ENCODE measurements at regions not wholly inside any gene's neighbourhood (a gene's known extent, or its start where the extent isn't known, plus 50 kb on each side); places are given as distances from the start of the nearest gene placed in this dataset.

DNA sequence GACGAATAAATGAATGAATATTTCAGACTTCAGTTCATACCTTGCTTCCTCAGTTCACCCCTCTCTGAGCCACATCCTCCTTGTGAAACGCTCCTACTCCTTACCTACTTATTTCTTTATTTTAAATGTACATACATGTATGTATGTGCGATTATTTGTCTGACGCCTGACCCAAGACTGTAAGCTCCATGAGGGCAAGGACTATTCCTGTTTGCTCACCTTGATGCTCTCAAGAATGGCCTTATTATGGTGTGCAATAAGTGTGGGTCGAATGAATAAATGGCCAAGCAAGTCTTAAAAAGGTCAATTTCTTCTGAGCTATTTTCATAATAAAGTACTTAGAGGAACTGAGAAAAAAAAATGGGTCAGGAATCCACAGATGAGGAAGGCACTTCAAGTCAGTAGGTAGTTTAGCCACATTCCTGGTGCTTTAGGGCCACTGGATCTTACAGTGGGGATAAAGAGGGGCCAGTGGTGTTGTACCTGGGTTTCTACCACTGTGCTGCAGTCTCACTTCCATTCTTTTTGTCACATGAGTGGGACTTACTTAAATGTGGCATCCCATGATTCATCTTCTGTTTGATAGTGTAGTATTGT lies 74.7 kb downstream of the SDC1 start:
- FAIRE-seq, result no peak

DNA sequence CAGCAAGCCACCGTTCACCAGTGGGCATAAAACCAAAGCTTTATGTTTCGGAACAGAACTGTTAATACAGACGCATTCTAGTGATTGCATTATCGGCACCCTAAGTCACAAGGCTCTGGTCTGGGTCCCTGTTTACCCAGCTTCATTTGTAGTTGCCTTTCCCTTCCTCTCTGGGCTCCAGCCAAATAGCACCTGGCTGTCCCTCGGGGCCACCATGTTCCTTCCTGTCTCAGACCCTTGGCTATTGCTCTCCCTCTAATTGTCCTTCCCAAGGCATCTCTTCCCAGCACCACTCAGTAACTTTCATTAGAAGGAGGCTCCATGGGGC lies 75.3 kb downstream of the SDC1 start:
- FAIRE-seq, result no peak

DNA sequence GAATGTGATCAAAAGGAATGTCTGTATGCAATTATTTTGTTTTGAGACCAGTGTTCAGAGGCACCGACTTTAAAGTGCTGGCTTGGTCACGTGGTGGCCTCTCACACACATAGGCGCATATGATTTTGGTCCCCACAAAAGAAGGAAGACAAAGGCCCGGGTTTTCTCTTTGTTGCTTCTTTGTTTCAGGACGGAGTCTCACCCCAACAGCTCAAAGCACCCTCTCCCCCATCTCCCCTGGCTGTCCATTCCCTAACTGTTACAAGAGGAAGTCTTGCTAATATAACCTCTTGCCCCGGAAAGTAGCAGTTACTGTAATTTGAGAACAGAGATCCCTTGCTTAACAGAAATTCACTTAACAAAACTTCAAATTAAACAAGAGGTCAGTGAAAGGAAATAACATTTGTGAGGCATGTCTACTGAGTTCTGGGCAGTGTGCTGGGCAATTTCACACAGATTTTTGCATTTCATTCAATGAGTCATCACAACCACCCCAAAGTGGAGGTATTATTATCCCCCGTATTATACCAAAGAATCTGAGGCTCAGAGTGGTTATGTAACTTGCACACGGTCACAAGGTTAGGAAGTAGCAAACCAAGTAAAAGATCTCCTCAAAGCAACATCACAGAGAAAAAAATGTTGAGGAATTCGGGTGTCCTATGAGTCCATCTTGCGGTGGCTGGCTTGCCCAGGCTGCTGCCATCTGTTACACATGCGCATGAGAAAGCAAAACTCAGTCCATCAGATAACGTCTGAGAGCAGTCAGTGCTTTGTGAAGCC lies 75.8 kb downstream of the SDC1 start:
- FAIRE-seq, result no peak

DNA sequence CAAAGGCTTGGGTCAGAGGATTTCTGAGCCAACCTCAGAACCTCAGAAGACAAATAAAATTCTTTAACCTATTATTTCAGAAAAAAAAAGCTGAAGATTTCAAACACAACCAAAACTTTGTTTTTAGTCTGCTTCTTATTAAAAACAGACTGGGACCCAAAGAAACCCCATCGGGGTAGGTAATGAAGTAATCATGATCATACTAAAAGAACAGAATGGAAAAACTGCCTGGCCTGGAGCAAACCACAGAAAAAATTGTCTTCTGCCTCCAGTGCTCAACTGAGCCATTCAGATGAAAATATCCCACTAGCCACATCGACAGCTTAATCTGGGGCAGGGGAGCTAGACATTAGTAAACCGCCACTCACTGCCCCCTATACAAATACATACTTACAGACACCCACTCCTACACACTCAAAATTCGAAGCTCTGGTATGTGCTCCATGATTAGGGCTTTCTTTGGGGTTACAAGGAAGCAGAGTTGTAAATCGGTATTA lies 76.5 kb downstream of the SDC1 start:
- no peak for FAIRE-seq

DNA sequence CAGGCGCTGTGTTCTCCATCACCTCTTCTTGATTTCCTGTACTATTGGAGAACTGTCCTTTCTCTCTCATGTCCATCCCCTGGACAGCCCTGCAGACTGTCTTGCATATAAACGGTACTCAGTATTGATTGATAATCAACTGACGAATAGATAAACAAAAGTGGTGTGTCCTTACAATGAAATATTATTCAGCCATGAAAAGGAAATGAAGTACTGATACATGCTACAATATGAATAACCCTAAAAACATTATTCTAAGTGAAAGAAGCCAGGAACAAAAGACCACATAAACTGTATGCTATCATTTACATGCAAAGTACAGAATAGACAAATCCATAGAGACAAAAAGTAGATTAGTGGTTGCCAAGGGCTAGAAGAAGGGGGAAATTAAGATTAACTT lies 77.6 kb downstream of the SDC1 start:
- FAIRE-seq, result no peak

DNA sequence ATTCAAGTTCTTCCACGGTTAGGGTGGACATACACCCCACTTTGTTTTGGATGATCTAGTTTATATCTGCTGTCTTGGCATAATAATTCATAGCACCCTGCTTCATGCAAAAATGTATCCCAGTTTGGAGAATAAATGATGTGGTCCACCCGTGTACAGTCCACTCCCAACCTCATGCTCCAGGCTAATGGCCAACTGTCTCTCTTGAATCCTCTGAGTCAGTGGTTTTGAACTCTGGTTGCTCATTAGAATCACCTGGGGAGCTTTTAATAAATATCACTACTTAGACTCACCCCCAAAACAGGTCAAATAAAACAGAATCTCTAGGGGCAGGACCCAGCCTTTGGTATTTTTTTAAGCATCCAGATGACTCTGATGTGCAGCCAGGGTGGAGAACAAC lies 78.5 kb downstream of the SDC1 start:
- no peak for FAIRE-seq

DNA sequence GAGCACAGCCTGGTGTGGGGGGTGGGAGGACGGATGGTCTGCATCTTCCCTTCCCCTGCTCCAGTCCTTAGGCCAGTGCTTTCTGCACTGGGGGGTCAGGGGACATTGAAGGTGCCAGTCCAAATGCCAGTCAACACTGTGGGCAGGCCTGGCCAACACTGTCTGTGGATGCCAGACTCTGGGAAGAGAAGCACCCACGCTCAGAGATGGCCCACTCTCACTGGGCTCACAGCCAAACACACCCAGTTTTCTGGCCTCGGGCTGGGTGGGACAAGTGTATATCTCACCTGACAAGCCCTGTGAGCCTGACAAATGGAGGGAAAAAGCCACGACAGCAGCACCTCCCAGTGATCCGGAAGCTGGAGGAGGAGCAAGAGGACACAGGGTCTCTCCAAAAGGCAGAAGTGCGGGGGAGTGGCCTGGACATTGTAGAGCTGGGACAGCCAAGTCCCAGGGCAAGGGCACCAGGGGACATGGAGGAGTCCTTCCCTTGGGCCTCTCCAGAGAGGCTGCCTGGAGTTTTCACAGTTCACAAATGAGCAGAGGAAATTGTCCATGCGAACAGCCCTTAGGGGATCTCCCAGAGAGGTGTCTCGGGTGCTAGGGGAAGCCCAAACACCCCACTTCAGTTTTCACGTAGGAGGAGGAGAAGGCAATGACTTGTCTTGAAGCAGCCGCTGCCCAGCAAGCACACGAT lies 79.3 kb downstream of the SDC1 start:
- no peak for FAIRE-seq

DNA sequence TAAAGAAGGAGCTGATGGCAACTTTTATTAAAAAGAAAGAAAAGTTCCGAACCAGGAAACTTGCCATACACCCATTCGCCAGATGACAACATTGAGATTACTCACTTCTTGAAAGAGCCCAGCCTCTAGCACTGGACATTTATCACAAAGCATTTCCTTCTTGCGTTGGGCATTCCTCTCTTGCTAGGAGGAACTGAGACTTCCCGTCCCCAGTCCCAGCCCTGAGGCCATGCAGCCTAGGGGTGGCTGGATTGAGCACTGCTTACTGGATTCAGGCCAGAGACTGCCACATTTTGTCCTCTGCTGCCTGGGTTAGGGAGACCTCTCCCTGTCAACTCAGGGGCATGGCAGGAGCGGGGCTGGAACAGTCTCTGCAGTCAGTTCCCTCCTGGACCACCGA lies 80.1 kb downstream of the SDC1 start:
- no peak for FAIRE-seq

DNA sequence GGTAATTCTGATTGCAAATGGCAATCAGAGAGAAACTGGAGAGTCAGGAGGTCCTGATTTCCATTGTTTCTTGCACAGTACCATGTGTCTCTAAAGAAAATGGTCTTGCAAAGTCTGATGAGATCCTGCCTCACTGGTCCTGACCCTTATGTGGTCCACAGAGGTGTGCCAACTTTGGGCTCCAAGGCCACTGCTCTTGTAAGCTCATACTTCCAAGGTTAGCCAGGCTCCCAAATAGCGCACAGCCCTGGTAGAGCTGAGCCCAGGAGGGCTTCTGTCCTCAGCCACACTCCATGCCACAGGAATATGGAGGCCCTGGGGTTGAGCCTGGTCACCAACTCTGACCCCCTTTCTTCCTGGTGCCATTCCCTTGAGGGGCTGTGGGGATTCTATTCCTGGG lies 80.7 kb downstream of the SDC1 start:
- no peak for FAIRE-seq

DNA sequence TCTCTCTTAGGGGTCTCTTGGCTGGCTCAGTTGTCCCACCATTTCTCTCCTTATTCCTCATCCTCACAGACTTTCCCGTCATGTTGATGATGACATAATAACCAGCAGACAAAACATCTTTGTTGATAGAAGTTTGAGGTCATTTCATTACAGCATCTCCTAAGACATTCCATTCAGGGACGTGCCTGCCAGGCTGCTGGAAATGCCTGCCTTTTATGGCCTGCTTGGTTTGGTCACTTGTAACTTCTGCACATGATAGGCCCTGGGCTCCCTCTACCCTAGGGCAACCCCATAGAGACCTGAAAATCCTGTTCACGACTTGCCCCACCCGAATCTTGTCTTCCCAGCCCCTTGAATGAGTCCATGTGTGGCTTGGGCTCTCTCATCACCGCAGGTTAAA lies 81.7 kb downstream of the SDC1 start:
- no peak for FAIRE-seq

DNA sequence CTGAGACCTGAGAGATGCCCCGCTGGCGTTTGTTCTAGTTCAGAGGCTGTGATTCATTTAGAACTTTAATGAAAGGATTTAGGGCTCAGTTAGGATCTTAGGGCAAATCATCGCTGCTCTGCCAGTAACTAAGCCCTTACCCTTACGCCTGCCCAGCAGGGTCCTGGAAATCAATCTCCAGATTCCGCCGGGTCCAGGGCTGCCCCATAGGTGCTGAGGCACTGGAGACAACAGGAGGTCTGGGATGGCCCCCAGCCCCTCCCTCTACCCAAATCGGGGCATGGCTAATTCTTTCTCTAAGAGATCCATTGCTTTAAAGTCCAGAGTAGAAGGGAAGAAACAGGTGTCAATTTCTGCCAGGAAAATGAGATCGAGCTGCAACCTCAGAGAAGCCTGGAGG lies 83.1 kb downstream of the SDC1 start:
- FAIRE-seq, result no peak

DNA sequence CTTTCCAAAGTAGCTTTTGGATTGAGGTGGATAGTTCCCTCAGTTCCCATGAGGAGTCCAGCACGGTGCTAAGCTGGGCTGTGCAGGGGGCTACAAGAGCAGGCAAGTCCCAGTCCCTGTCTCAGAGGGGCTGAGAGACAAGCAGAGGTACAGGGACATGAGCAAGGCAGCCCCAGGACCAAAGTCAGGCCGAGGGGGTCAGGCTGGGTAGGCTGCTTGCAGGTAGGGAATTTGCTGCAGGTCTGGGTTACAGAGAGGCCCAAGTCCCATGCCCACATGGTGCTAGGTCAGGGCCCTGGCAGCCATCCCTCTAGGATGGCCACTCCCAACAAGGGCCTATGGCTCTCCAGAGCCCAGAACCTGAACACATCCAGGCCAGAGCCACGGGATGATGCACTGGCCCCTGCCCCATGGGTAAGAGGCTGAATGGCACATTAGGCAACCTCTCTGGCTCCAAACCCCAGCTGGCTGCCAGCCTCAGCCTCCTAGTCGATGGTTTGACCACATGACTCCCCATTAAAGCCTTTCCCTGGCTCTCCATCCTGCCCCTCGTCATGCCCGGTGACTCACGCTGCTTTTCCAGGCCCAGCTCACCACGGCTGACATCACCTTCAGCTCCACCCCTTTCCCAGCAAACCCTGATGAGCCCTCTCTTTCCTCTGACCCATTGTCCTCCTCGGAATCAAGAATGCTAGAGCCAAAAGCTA lies 83.7 kb downstream of the SDC1 start:
- FAIRE-seq, result no peak

DNA sequence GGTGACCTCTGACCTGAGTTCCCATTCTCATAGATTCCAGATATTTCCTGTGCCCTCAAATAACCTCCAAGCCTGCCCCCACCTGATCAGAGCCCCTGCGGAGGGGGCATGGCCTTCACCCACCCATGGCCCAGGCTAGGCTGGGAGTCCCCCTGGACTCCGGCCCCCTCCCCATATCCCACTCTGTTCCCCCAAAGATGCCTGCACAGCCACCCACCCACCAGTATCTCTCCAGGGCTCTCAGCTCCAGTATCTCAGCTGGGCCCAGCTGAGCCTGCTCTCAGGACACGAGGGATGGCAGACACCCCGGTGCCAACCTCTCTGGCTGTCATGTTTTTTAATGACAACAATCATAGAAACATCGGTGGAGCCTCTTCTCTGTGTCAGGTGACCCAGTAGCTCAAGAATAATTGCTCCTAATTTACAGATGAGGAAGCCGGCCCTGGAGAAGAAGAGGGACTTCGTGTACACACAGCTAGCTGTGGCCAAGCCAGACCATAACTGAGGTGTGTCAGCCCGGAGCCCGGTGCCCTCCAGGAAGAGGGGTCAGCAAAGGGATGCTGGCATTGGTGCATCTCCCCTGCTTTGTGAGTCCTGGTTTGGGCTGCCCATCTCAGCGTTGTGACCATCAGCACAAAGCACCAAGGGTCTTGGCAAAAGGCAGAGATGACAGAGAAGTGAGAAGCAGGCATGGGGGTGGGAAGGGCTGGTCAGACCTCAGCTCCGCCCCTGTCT lies 84.4 kb downstream of the SDC1 start:
- FAIRE-seq, result no peak

DNA sequence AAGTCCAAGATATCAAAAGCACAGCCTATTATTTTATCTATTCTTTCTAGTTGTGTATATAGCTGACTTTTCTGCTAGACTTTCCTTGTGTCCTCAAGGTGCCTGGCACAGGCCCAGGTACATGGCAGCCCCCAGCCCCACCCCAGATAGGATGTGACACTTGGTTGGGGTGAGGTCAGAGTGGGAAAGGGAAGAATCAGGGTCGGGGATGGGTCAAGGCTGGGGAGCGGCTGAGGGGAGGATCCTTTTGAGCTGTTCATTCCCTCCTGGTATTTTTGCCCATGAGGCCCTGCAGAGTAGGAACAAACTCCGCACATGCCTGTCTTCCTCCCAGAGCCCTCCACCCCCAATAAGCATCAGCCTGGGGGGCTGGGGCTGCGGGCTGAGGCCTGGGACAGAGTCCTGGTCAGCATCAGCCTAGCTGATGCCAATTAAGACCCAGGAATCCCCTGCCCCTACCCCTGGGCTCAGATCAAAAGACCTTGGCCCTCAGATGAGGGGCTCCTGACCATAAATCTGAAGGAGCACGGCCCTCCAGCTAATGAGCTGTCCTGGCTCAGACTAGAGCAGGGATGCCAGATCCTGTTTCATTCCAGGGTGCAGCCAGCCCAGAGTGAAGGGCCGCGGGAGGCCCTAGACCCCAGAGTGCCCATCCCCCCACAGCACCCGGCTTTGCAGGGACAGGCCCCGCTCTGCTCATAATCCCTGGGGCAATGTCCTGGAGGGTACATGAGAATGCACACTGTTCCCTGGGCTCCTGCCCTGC lies 85.3 kb downstream of the SDC1 start:
- no peak for FAIRE-seq

DNA sequence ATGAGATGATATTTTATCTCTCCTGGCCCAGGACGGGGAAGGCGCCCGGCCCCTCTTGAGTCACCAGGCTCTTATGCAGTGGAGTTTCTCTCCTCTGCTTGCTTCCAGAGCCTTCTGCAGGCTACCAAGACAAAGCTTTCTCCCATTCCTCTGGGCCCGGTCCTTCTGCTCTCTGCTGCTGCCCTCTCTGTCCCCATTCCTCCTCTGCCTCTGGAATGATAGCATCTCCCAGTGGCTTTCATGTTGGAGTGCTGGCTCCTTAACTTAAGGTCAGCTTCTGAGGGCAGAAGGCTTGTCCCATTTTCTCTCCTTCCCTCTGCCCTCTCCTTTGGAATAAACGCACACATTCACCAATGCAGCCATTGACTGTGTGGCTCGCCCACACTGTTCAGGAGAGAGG lies 86.2 kb downstream of the SDC1 start:
- no peak for FAIRE-seq

DNA sequence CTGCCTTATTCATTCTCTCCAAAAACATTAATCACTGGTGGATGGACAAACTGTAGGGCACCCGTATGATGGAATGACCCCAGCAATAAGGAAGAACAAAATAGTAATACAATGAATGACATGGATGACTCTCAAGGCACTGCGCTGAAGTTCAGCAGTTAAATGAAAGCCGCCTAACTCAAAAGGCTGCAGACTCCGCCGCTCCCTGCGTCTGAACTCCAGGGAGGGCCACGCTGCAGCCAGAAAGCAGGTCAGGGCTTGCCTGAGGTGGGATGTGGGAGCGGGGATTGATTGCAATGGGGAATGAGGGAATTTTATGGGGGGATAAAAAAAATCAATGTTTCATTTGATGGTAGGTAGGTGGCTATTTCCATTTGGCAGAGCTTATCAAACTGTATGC lies 86.5 kb upstream of the LAPTM4A start:
- no peak for FAIRE-seq

DNA sequence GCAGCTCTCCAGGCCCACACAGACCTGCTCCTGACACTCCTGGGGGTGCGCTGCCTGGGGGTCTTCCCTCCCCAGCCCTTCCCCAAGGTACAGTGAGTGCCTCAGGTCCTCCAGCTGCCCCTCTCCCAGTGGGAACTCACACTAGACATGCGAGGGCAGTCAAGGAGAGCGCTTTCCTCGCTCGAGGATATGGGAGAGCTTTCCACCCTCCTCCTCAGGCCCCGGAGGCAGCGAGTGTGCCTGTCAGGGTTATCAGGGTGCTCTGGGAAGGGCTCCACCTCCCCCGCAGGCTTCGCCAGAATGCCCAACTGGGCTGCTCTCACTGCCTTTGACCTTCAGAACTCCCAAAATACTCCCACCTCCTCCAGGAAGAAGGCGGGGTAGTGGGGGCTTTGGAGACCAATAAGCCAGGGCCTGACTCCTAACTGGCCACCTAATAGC lies 85.7 kb upstream of the LAPTM4A start:
- FAIRE-seq, result no peak

DNA sequence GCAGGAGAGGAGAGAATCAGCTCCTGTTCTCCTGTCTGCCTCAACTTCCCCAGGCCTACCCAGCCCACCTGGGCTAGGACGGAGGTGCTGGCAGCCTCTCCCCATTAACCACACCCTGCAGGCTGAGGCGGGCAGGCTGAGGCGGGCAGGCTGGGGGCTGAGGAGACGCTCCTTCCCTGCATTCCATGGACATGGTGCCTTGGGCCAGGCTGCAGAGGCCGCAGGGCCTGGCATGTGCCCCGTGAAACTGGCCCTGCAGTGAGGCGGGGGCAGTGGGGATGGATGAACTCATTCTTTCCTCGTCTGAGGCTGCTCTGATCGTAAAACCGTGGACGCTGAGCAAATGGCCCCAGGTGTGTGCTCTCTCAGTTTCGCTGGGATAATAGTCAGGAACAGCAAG lies 84.7 kb upstream of the LAPTM4A start:
- FAIRE-seq, result no peak

DNA sequence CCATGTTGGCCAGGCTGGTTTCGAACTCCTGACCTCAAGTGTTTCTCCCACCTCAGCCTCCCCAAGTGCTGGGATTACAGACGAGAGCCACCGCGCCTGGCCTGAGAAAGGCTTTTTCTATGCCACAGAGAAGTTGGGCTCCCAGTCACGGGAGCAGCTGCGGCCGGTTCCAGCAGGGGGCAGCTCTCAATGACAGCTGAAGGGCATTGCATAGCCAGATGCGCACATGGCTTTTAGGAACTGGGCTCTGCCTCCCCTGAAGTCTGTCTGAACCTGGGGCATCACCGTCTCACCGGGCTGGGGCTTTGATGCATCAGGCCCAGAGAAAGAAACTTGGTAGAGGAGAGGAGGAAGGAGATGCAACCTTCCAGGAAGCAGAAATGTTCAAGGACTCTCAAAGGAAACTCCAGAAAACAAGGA lies 84.2 kb upstream of the LAPTM4A start:
- FAIRE-seq, result no peak

DNA sequence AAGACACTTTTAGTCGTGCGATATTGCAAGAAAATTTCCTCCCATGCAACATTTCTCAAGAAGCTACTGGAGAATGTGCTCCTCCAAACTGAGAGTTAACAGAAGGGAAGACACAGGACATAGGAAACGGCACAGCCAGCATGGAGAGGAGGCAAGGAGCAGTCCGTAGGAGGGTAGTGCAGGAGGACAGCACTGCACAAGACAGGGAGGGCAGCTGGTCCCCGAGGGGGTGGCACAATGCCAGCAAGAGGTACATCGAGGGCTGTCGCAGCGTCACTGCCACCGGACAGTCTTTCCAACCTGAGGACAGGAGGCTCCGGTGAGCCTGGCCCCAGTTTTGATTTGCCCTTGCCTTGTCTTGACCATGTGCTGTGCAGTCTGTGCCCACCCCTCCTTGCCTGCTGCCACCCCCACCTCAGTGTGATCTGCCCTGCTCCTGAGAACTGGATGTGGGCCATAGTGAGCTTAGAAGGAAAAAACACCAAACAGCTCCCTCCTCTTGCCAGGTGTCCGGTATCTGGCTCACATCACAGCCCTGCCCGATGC lies 81.6 kb upstream of the LAPTM4A start:
- FAIRE-seq, result no peak

DNA sequence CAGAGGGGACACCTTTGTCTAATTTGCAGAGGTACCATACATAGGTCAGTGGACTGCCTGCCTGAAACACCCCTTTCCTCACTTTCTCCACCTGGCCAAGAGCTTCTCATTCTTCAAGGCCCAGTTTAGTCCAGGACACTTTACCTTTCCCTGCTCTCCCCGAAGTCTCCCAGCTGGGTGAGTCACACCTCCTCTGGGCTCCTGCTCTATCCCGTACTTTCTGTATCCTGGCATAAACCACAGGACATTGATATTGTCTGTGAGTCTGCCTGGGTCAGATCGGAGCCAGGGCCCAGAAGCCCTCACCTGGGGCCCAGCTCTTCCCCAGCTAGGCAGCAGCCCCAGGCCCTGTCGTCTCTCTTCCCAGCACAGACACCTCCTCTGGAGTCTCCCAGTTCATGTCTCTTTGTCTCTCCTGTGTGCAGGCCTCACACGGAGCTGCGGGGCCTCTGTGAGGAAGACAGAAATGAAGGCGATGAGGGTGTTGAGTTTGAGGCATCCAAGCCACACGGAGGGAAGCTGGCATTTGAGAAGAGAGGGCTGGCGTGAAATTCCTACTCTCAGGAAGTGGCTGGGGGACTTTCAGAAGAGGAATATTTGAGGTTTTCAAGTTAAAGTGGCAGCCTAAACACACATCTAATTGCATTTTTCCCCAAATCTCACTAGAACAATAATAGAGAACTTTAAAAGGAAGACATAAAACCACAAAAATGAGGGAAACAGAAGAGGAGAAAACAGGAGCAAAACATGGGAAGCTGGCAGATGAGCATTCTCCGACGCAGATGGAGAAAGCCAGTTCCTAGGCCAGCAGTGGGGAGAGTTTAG lies 79.6 kb upstream of the LAPTM4A start:
- no peak for FAIRE-seq
